Upper lobe of left lung (tissue), 6 donors: ENCODE measurements at regions not wholly inside any gene's neighbourhood (a gene's known extent, or its start where the extent isn't known, plus 50 kb on each side); places are given as distances from the start of the nearest gene placed in this dataset.

Source experiments
- ATAC-seq, 2 donors: fragments of 200-7000 bp; cut with Tn5 transposase; one replicate each; pipeline ENCODE4 v1.9.1; 2022; ENCODE audit warnings: mild to moderate bottlenecking in 2 of 2, moderate library complexity in 2 of 2; ENCODE audit not compliant: low FRiP score in 2 of 2
- DNase-seq, 2 donors: peaks; one replicate each; pipeline ENCODE4 v3.0.0-alpha.2; 2019 to 2020
- H3K27ac ChIP-seq, 4 donors: fragments of 200-600 bp; sonication (generic); one replicate each; pipeline ENCODE4 v1.5.1; 2016 to 2019
- H3K27me3 ChIP-seq, 4 donors: fragments of 200-600 bp; sonication (generic); one replicate each; pipeline ENCODE4 v1.5.1; 2017 to 2019
- H3K36me3 ChIP-seq, 4 donors: fragments of 200-600 bp; sonication (generic); one replicate each; pipeline ENCODE4 v1.5.1; 2016 to 2019
- H3K4me1 ChIP-seq, 4 donors: fragments of 200-600 bp; sonication (generic); one replicate each; pipeline ENCODE4 v1.5.1; 2018 to 2019
- H3K4me3 ChIP-seq, 4 donors: fragments of 200-600 bp; sonication (generic); one replicate each; pipeline ENCODE4 v1.5.1; 2017 to 2019; ENCODE audit warnings: mild to moderate bottlenecking in 2 of 4, moderate library complexity in 1 of 4
- H3K9me3 ChIP-seq, 4 donors: fragments of 200-600 bp; sonication (generic); one replicate each; pipeline ENCODE4 v1.5.1; 2018 to 2019
- EP300 ChIP-seq, 4 donors: sonication (generic); formaldehyde crosslinking; IDR thresholded peaks; one replicate each; pipeline ENCODE4 v1.5.1; 2017; ENCODE audit warnings: antibody characterized with exemption in 4 of 4, control low read depth in 2 of 4
- POLR2A ChIP-seq, 4 donors: fragments of 450-650 bp; IDR thresholded peaks; one replicate each; pipeline ENCODE4 v1.5.1; 2016 to 2017; ENCODE audit warnings: antibody characterized with exemption in 4 of 4, mild to moderate bottlenecking in 2 of 4
- POLR2AphosphoS5 ChIP-seq, 2 donors: sonication (generic); formaldehyde crosslinking; IDR thresholded peaks; one replicate each; pipeline ENCODE4 v1.5.1; 2017; ENCODE audit warnings: antibody characterized with exemption in 2 of 2
- WGBS, 2 donors: methylation state at CpG; one replicate each; pipeline ENCODE4 v1.1.5; 2017 to 2018; 5-methylcytosine and 5-hydroxymethylcytosine counted together
- TF ChIP-seq, protein P1 (sequence below), 6 experiments: fragments of 450-650 bp in 4 of 6; fragments of 200-600 bp in 2 of 6; sonication (generic) in 2 of 6; IDR thresholded peaks; one replicate each; pipeline ENCODE4 v1.5.1; 2016 to 2019; ENCODE audit warnings: antibody characterized with exemption in 6 of 6
- donor health status: DM: no; HTN: no; CAD: no; lungs with moderate emphysema.
- donor health status: DM: no; HTN: yes; CAD: no; lungs with severe emphysema.

DNA sequence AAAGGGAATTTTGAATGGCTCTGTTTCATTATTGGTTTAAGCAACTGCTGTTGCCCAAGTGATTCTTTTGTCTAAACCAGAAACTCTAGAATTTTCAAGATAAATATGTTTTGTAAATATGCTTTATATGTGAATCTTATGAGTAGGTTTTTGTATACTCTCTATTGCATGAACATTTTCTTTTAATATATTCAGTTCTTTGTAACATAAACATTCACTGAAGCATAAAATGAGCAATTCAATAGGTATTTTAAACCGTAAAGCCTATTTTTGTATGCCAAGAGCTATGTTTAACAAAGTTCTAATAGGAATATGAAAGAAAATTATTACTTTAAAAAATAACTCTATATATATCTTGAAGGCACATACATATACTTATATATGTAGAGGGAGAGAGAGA, 293.1 kb downstream of the PSAT1 start:
- no peak overlapping the region for H3K4me3 ChIP-seq
- no peaks in the 10 kb centered on the region for H3K4me1 ChIP-seq
- ATAC-seq = no peak
- WGBS, 2 donors = 75 to 79% methylated on average over 1 of the region's 1 CpG
- DNase-seq = no peak
- H3K27me3 ChIP-seq = no peaks in the 10 kb centered on the region
- H3K9me3 ChIP-seq = no peaks in the 10 kb centered on the region
- H3K27ac ChIP-seq = no peak overlapping the region
- no peaks in the 10 kb centered on the region for H3K36me3 ChIP-seq
- TF ChIP-seq POLR2AphosphoS5 (IDR thresholded peaks at IDR 0.05) (no peak), EP300 (IDR thresholded peaks at IDR 0.05) (no peak), POLR2A (IDR thresholded peaks at IDR 0.05) (no peak)
- TF ChIP-seq, protein P1, sequence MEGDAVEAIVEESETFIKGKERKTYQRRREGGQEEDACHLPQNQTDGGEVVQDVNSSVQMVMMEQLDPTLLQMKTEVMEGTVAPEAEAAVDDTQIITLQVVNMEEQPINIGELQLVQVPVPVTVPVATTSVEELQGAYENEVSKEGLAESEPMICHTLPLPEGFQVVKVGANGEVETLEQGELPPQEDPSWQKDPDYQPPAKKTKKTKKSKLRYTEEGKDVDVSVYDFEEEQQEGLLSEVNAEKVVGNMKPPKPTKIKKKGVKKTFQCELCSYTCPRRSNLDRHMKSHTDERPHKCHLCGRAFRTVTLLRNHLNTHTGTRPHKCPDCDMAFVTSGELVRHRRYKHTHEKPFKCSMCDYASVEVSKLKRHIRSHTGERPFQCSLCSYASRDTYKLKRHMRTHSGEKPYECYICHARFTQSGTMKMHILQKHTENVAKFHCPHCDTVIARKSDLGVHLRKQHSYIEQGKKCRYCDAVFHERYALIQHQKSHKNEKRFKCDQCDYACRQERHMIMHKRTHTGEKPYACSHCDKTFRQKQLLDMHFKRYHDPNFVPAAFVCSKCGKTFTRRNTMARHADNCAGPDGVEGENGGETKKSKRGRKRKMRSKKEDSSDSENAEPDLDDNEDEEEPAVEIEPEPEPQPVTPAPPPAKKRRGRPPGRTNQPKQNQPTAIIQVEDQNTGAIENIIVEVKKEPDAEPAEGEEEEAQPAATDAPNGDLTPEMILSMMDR (IDR thresholded peaks at IDR 0.05) = no peak

DNA sequence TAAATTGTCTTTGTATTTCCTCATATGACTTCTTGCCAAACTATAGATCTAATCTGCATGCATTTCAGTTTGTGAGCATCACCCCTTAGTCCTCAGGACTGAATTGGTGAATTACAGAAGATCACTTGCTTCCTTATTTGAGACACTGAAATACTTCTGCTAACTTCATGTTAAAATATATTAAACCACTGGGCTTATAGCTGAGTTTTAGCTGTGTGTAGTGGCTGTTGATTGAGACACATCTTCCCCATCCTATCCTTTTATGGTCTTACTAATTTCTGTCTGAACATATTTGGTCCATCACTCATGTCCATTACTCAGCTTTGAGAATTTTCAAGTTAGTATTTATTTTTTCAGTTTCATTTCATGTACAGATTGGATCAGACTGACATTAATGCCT, 295.9 kb downstream of the PSAT1 start:
- ATAC-seq (no peak), DNase-seq (no peak)
- H3K27ac ChIP-seq = no peak overlapping the region
- H3K9me3 ChIP-seq = no peaks in the 10 kb centered on the region
- H3K4me3 ChIP-seq = no peak overlapping the region
- no peaks in the 10 kb centered on the region for H3K36me3 ChIP-seq
- H3K4me1 ChIP-seq = no peaks in the 10 kb centered on the region
- no peaks in the 10 kb centered on the region for H3K27me3 ChIP-seq
- TF ChIP-seq, protein P1 (IDR thresholded peaks at IDR 0.05) = no peak
- no peak for TF ChIP-seq POLR2AphosphoS5 (IDR thresholded peaks at IDR 0.05)
- no peak for TF ChIP-seq POLR2A (IDR thresholded peaks at IDR 0.05)
- TF ChIP-seq EP300 (IDR thresholded peaks at IDR 0.05) = no peak

DNA sequence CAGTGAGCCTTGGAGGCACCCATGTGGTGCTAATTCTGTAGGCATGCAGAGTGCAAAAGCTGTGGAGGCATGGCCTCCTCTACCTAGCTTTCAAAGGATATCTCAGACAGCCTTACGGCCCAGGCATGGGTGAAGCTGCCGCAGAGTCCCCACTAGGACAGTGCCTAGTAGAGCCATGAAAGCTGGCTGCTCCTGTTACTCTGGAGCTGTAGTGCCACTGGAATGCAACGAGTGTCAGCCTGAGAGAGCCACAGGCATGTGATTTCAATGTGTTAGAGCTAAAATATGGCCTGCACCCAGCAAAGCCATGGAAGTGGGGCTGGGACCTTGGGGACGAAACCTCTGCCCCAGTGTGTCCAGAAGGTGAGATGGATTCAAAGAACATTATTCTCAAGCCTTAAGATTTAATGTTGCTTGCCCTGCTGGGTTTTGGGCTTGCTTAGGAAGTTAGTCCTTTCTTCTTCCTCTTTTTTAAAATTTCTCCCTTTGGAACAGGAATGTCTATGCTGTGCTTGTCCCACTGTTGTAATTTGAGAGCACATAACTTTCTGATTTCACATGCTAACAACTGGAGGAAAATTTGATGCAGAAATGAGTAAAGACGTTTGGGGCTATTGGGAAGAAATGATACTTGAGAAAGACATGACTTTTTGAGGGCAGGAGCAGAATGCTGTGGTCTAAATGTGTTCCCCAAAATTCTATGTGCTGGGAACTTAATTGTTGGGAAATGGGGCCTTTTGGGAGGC, 298.4 kb downstream of the PSAT1 start:
- no peak for DNase-seq
- no peaks in the 10 kb centered on the region for H3K36me3 ChIP-seq
- no peaks in the 10 kb centered on the region for H3K9me3 ChIP-seq
- TF ChIP-seq EP300 (IDR thresholded peaks at IDR 0.05) (no peak), POLR2A (IDR thresholded peaks at IDR 0.05) (no peak), POLR2AphosphoS5 (IDR thresholded peaks at IDR 0.05) (no peak)
- TF ChIP-seq, protein P1 (IDR thresholded peaks at IDR 0.05) = no peak
- no peak overlapping the region for H3K4me3 ChIP-seq
- peak in 1 of 2 donors; percentile 57 for ATAC-seq
- 59 to 62% methylated on average over 2 to 5 of the region's 5 CpGs for WGBS, 2 donors
- no peaks in the 10 kb centered on the region for H3K27me3 ChIP-seq
- H3K27ac ChIP-seq = no peak overlapping the region
- H3K4me1 ChIP-seq = no peaks in the 10 kb centered on the region

DNA sequence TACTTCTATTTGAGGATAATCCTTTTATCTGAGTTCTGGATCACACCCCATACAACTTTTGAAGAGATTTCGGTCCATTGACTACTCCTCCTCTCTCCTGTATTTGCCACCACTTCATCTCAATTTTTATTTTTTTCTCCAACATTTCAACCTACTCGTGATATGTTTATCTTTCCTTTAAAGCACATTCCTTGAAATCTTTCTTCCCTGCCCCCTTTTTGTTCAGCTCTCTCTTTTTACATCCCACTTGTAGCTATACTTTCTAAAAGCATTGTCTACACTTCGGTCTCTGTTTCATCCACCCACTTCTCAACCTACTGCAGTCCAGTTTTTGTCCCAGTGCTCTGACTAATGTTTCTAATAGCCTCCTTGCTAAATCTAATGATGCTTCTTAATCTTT, 299.4 kb downstream of the PSAT1 start:
- Histone ChIP-seq H3K4me1 (no peaks in the 10 kb centered on the region), H3K4me3 (no peak overlapping the region), H3K27me3 (no peaks in the 10 kb centered on the region), H3K9me3 (no peaks in the 10 kb centered on the region), H3K27ac (no peak overlapping the region), H3K36me3 (no peaks in the 10 kb centered on the region)
- 48 to 62% methylated on average over 3 of the region's 3 CpGs for WGBS, 2 donors
- DNase-seq (no peak), ATAC-seq (no peak)
- TF ChIP-seq POLR2AphosphoS5 (IDR thresholded peaks at IDR 0.05) (no peak), POLR2A (IDR thresholded peaks at IDR 0.05) (no peak), EP300 (IDR thresholded peaks at IDR 0.05) (no peak)
- TF ChIP-seq, protein P1 (IDR thresholded peaks at IDR 0.05) = no peak

DNA sequence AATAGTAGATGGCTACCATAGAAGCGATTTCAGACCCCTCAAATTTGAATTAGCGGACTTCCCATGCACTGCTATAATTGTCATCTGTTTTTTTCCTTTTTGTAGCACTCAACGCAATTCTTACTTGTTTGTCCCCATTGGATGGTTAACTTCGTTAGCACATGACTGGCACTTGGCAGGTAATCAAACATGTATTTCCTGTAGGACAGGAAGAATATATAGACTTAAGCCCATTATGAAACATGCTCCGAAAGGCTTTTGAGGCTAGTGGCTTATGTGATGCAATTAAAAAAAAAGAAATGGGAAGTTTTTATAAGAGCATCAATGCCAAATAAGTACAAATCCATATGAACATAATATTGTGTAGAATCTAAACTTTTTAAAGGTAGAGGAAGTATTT, 301.2 kb downstream of the PSAT1 start:
- H3K4me1 ChIP-seq = peaks cover 0 to 3% (median 0%) of the 10 kb centered on the region in 4 donors
- no peak overlapping the region for H3K27ac ChIP-seq
- H3K4me3 ChIP-seq = no peak overlapping the region
- no peaks in the 10 kb centered on the region for H3K36me3 ChIP-seq
- TF ChIP-seq POLR2AphosphoS5 (IDR thresholded peaks at IDR 0.05) (no peak), EP300 (IDR thresholded peaks at IDR 0.05) (no peak), POLR2A (IDR thresholded peaks at IDR 0.05) (no peak)
- TF ChIP-seq, protein P1 (IDR thresholded peaks at IDR 0.05) = no peak
- H3K9me3 ChIP-seq = no peaks in the 10 kb centered on the region
- no peaks in the 10 kb centered on the region for H3K27me3 ChIP-seq
- DNase-seq (no peak), ATAC-seq (no peak)
- WGBS, 2 donors = 39 to 47% methylated on average over 5 of the region's 5 CpGs
